ENCODE measurements at regions not wholly inside any gene's neighbourhood (a gene's known extent, or its start where the extent isn't known, plus 50 kb on each side); places are given as distances from the start of the nearest gene placed in this dataset.

- no peak overlapping the region for H3K27ac ChIP-seq (ENCODE audit: low read depth, low read length)
- no peak overlapping the region for H3K4me2 ChIP-seq (ENCODE audit: low read length)
- H3K79me2 ChIP-seq (ENCODE audit: control insufficient read depth, low read length), result no peaks in the 10 kb centered on the region
- no peaks in the 10 kb centered on the region for H3K9me2 ChIP-seq (replicated peaks; ENCODE audit: control insufficient read depth, low read length)
- no peaks in the 10 kb centered on the region; the same call in 1 of the 2 replicates for H3K9me3 ChIP-seq (ENCODE audit: control insufficient read depth, insufficient read depth, low read length)
- TF ChIP-seq EZH2phosphoT487 (IDR thresholded peaks at IDR 0.05; ENCODE audit: borderline replicate concordance, low read length) (no peak), CTCF (IDR thresholded peaks at IDR 0.05; ENCODE audit: low read depth, low read length, poor library complexity, severe bottlenecking) (no peak)
- no peaks in the 10 kb centered on the region for H3K27me3 ChIP-seq (ENCODE audit: control insufficient read depth, low read length)
- H3K4me3 ChIP-seq (ENCODE audit: low read length), result no peak overlapping the region
- H3F3A ChIP-seq (ENCODE audit: control insufficient read depth, insufficient read depth), result no peaks in the 10 kb centered on the region; the same call in 1 of the 2 replicates
- H4K20me1 ChIP-seq (ENCODE audit: control insufficient read depth, insufficient read depth, low read depth, low read length), result no peaks in the 10 kb centered on the region
- H3K36me3 ChIP-seq (ENCODE audit: control insufficient read depth, low read length), result no peaks in the 10 kb centered on the region
- H3K4me1 ChIP-seq (ENCODE audit: control insufficient read depth, low read length), result peaks cover 26% of the 10 kb centered on the region
Measured at GRCh38 chrX:38886112-38886511, 84.9 kb downstream of the MID1IP1 start.

GRCh38 chrX:38887222-38887621, 86.0 kb downstream of the MID1IP1 start:
- Histone ChIP-seq H3K79me2 (ENCODE audit: control insufficient read depth, low read length) (no peaks in the 10 kb centered on the region), H3K27ac (ENCODE audit: low read depth, low read length) (no peak overlapping the region), H3K4me1 (ENCODE audit: control insufficient read depth, low read length) (peaks cover 26% of the 10 kb centered on the region), H3K4me3 (ENCODE audit: low read length) (no peak overlapping the region), H3K36me3 (ENCODE audit: control insufficient read depth, low read length) (no peaks in the 10 kb centered on the region), H3K9me3 (ENCODE audit: control insufficient read depth, insufficient read depth, low read length) (no peaks in the 10 kb centered on the region; the same call in 1 of the 2 replicates), H3K9me2 (replicated peaks; ENCODE audit: control insufficient read depth, low read length) (no peaks in the 10 kb centered on the region), H3K27me3 (ENCODE audit: control insufficient read depth, low read length) (no peaks in the 10 kb centered on the region), H3K4me2 (ENCODE audit: low read length) (no peak overlapping the region), H4K20me1 (ENCODE audit: control insufficient read depth, insufficient read depth, low read depth, low read length) (no peaks in the 10 kb centered on the region), H3F3A (ENCODE audit: control insufficient read depth, insufficient read depth) (no peaks in the 10 kb centered on the region)
- TF ChIP-seq EZH2phosphoT487 (IDR thresholded peaks at IDR 0.05; ENCODE audit: borderline replicate concordance, low read length), result no peak
- TF ChIP-seq CTCF (IDR thresholded peaks at IDR 0.05; ENCODE audit: low read depth, low read length, poor library complexity, severe bottlenecking), result no peak

- no peak overlapping the region for H3K4me2 ChIP-seq (ENCODE audit: low read length)
- no peak overlapping the region for H3K27ac ChIP-seq (ENCODE audit: low read depth, low read length)
- no peaks in the 10 kb centered on the region for H3K79me2 ChIP-seq (ENCODE audit: control insufficient read depth, low read length)
- H4K20me1 ChIP-seq (ENCODE audit: control insufficient read depth, insufficient read depth, low read depth, low read length), result no peaks in the 10 kb centered on the region
- H3K9me3 ChIP-seq (ENCODE audit: control insufficient read depth, insufficient read depth, low read length), result no peaks in the 10 kb centered on the region
- H3K36me3 ChIP-seq (ENCODE audit: control insufficient read depth, low read length), result no peaks in the 10 kb centered on the region
- no peaks in the 10 kb centered on the region for H3K9me2 ChIP-seq (replicated peaks; ENCODE audit: control insufficient read depth, low read length)
- no peak for TF ChIP-seq CTCF (IDR thresholded peaks at IDR 0.05; ENCODE audit: low read depth, low read length, poor library complexity, severe bottlenecking)
- TF ChIP-seq EZH2phosphoT487 (IDR thresholded peaks at IDR 0.05; ENCODE audit: borderline replicate concordance, low read length), result no peak
- no peak overlapping the region for H3K4me3 ChIP-seq (ENCODE audit: low read length)
- no peaks in the 10 kb centered on the region for H3K27me3 ChIP-seq (ENCODE audit: control insufficient read depth, low read length)
- peaks cover 14% of the 10 kb centered on the region for H3K4me1 ChIP-seq (ENCODE audit: control insufficient read depth, low read length)
- H3F3A ChIP-seq (ENCODE audit: control insufficient read depth, insufficient read depth), result no peaks in the 10 kb centered on the region
Measured at GRCh38 chrX:38890326-38890725, 89.1 kb downstream of the MID1IP1 start.

Measured in DOHH2 (cell line).